HG03442 (cell line): ENCODE measurements at regions not wholly inside any gene's neighbourhood (a gene's known extent, or its start where the extent isn't known, plus 50 kb on each side); places are given as distances from the start of the nearest gene placed in this dataset.

ENCODE experiments used
- ATAC-seq: cut with Tn5 transposase; IDR thresholded peaks from one replicate; pipeline ENCODE4 v1.9.1; 2021; ENCODE audit warnings: mild to moderate bottlenecking, moderate library complexity; ENCODE audit not compliant: unreplicated experiment

DNA sequence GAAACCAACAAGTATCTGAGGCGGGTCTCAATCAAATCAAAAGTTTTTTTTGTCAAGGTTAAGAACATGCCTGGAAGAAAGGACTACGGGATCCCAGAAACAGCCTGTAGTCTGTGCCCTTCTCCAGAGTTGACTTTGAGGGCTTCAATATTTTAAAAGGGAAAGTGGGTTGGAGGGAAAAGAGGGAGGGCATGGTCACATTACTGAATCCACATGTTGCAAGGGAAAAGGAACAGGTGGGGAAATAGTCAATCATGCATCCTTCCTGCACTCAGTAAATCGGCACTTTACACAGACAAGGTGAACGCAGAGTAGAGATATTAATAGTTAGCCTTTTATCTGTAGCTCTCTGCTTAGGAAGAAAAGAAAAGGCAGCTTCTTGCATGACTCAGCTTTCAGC, 808.5 kb downstream of the UQCRFS1 start:
- no peak for ATAC-seq

DNA sequence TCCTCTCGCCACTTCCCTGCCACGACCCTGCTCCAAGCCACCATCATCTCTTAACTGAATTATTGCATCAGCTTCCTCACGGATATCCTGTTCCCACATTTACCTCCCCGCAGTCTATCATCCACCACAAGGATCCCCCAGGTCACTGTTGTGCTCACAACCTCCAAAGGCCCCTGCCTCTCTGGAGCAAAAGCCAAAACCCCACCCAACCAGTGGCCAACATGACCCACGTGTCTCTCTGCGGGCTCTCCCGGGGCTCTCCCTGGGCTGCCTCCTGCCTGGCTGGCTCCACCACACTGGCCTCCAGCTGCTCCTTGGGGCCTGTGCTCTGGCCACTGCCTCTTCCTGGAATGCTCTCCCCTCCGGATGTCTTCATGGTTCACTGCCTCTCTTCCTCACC, 809.3 kb downstream of the UQCRFS1 start:
- no peak for ATAC-seq

DNA sequence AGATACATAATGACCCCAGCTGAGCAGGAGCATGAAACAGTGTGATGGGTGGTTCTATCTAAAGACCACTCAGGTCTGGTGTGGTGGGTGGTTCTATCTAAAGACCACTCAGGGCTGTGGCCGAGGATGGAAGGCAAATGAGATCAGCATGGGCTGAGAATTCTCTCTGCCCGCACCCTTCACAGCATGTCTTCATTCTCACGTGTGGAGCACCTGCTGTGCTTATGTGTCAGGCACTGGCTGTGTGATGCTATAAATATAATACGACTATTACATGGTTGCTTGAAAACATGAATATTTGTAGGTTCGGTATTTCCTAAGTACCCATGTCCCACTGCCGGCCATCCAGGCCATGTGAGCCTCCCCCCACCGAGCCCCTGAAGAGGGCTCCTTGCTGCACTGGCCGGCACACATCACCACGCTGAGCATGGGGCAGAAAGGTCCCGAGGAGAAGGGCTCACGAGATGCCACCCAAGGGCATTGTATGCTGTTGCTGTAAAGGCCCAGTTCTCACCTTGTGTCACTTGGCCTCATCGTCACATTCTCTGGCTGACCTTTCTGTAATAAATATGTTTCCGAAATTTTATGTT, 810.2 kb downstream of the UQCRFS1 start:
- no peak for ATAC-seq

DNA sequence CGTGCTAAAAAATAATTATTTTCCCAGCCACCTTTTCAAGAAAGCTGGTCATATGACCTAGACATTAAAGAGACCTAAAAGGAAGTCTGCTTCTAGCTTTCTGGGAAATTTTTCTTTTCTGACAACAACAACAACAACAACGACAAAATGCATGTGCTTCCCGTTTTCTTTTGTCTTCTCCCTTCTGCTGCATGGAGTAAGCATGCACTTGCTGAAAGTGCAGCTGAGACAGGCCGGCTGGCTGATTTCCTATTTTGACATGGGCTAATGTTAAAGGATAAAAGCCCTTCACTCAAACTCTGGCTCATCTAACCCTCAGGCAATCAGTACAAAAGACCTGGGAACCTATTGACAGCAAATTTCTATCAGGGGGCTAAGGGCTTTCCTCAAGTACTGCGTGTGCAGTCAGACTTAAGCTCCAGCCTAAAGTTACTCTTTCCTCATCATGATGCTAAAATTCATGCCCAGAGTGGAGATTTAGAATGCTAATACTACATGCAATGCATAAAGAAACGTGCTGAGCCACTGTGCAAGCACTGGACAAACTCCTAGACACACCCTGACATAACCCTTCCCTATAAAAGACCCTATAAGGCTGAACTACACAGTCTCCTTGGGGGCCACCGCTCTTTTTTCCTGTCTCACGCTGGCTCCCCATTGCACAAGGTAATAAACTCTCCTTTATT, 811.1 kb downstream of the UQCRFS1 start:
- no peak for ATAC-seq

DNA sequence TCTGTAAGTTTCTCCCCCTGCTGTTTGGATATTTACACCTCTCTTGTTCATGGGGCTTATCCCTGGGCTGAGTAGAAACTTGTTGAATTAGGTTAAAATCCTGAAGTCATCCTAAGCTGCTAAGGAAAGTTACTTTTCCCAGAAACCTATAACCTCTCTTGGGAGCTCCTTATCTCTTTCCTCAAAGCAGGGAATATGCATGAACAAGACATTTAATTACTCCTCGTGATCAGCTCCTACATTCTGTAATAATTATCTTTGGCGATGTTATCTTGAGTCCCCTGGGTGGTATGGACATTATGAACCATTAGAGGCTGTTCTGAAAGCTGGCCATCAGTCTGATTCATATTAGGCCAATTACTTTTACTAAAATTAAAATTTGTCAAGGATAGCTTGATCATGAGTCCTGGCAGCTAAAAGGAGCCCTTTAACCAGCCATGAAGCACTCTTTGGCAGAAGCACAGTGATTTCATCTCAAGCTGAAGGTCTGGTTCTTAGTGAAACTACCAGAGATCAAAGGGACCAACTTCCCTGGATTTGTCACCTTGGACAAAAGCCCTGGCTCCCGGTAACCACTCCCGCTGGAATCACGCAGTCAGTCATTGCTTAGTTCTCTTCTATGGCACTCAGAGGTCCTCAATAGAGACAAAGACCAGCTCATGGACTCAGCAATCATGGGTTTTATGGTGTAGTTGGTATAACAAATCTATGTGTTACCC, 811.8 kb downstream of the UQCRFS1 start:
- ATAC-seq: no peak

DNA sequence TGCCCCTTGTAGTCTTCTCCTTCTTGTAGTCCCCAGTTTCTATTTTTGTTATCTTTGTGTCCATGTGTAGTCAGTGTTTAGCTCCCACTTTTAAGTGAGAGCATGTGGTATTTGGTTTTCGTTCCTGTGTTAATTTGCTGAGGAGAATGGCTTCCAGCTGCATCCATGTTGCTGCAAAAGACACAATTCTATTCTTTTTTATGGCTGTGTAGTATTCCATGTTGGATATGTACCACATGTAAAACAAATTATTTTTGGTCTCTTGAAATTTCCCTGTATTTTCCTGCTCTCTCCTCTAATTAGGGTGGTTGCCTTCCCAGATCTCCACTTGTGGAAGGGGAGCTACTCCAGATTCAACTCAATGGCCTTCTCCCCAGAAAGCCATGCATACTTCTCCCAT, 813.8 kb downstream of the UQCRFS1 start:
- no peak for ATAC-seq

DNA sequence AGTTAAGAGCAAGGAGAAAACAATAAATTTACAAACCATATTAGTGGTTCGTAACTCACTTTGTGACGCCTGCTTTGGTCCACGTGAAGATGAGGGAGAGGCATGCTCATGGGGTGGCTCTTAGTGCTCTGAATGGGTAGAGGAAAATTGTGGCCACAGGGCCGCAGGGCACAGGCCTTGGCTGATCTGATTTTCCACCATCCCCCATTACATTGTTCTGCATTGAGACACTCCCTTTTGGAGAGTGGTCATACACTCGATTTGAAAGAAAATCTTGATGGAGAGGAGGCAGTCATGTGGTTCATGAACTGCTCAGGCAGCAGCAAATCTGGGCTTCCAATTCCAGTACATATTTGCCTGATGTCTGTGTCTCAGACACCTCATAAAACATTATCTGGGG, 815.2 kb downstream of the UQCRFS1 start:
- no peak for ATAC-seq

DNA sequence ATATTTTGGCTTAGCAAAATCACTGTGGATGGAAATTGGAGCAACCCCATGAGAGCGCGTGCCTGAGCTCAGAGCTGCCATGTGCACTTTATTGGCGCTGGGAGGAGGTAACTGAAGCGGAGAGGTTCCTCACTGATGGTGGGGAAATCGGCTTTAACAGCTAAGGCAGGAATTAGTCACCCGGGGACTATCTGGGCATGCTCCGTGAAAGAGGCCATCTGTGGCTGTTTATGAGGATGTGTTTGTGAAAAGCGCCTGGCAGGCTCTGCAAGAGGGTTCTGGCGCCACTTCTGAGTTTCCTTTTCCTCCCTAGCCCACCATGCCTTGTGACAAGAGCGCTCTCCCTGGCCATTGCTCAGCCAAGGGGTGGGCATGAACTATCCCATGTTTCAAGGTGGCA, 815.6 kb downstream of the UQCRFS1 start:
- no peak for ATAC-seq

DNA sequence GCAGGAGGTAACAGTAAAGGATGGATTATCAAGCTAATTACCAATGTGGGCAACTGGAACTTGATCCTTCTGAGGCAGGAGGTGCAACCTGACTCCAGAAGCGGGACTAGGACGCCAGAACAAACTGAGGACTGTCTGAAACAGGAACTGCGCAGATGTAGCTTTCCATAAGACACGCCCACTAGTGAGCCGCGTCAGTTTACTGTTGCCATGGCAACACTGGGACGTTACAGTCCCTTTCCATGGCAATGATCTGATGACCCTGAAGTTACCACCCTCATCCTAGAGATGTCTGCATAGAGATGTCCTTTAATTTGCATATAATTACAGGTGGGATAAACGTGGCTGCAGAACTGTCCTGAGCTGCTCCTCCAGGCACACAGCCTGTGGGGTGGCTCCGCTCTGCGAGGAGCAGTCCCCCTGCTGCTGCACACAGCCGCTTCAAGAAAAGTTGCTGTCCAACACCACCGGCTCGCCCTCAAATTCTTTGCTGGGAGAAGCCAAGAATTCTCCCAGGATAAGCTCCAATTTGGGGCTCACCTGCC, 816.6 kb downstream of the UQCRFS1 start:
- no peak for ATAC-seq

DNA sequence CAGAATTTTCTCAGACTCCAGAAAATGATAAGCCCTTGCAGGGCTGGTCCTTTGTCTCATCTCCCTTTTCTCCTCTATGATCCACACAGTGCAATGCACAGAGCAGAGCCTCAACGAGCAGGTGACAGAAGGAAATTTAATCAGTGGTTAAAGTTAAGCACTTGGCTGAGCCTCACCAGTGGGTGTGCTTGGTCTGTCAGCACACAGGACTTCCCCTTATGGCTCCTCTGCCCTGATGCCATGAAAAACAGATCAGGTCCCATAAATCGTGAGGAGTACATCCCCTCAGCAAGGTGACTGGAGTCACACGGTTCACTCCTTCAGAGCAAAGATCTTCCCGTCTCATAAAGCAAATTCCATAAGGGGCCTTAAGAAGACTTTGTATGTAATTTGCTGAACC, 818.2 kb downstream of the UQCRFS1 start:
- ATAC-seq: no peak

DNA sequence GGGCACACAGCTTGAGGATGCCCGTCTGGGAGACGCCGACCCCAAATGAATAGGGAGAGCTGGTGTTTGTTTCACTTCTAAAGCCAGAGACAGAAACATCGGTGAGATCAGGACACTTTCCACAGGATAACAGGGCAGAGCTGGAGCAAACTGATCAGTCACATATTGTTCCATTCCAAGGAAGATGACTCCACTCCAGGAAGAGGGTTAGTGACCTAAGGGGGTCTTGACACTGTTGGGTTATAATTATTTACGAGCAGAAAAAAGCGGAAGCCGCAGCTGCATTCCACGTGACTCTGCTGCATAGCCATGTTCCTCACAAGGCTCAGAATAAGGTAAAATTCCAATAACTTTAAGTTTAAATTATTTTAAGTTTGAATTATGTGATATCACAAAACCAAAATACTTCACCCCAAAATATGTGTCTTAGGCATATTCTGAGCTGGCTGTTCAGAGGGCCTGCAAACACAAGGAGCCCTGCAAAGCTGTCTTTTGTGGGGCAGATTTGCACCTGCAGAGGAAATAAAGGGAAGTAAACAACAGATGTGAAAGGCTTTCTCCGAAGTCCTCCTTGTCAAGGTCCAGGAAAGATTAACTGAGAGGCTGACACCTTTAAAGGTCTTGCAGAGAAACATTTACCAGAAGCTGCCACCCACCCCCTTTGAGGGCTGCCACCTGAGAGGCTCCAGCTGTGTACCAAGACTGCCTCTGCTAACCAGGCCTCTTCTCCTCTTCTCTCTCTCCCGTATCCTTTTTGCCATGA, 819.2 kb downstream of the UQCRFS1 start:
- no peak for ATAC-seq

DNA sequence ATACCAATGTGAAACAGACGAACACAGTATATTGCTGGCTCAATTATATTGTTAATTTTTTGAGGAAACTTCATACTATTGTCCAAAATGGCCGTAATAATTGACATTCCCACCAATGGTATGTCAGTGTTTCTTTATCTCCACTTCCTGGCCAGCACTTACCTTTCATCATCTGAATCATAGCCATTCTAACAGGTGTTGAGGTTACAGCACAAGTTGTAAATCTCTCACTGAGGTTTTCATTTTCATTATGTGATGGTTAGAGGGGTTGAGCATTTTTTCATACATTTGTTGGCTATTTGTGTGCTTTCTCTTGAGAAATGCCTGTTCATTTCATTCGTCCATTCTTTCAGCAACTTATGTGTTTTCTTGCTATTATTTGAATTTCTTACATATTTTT, 824.0 kb downstream of the UQCRFS1 start:
- ATAC-seq: no peak

DNA sequence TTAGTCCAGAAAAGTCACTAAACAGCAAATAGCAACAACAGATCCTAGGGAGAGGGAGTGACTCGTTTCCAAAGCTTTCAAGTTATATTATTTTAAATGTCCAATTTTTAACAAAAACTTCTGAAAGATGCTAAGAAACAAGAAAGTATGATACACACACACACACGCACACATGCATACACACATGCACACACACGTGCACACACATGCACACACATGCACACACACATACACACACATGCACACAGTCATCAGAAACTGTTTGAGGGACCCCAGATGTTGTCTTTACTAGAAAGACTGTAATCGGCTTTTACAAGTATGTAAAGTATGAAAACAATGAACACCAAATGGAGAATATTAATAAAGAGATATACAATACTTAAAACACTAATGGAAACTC, 825.4 kb downstream of the UQCRFS1 start:
- ATAC-seq: no peak

DNA sequence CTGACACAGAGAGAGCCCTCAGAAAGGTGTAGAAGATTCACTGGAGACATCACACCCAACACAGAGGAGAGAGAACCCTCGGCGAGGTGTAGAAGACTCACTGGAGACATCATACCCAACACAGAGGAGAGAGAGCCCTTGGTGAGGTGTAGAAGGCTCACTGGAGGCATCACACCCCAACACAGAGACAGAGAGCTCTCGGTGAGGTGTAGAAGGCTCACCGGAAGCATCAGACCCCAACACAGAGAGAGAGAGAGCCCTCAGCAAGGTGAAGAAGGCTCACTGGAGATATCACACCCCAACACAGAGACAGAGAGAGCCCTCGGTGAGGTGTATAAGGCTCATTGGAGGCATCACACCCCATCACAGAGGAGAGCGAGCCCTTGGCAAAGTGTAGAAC, 826.5 kb downstream of the UQCRFS1 start:
- ATAC-seq: no peak

DNA sequence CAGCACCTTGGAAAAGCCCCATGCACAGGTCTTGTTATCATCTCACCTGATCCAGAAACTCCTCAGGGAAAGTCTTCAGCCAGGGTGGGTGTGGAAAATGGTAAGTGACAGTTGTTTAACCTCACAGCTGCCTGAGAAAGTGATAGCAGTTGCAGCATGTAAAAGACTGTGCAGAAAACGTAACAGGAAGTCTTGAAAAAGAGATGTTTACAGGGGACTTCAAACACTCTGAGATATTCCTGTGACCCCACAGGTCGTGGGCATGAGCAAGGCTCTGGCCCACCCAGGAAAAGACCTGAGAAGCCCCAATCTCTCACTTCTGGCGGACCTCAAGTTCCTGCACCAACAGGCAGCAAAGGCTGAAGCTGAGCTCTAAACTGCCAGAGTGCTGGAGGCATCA, 826.9 kb downstream of the UQCRFS1 start:
- ATAC-seq: no peak

DNA sequence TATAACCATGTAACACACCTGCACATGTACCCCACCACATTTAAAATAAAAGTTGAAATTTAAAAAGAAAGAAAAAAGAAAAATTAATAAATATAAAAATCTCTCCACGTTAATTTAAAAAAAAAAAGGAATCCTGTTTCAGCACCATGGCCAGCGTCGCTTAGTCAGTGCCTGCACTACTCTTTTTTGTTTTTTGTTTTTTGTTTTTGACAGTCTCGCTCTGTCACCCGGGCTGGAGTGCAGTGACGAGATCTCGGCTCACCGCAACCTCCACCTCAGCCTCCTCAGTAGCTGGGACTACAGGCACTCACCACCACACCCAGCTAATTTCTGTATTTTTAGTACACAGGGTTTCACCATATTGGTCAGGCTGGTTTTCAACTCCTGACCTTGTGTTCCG, 835.9 kb downstream of the UQCRFS1 start:
- no peak for ATAC-seq

DNA sequence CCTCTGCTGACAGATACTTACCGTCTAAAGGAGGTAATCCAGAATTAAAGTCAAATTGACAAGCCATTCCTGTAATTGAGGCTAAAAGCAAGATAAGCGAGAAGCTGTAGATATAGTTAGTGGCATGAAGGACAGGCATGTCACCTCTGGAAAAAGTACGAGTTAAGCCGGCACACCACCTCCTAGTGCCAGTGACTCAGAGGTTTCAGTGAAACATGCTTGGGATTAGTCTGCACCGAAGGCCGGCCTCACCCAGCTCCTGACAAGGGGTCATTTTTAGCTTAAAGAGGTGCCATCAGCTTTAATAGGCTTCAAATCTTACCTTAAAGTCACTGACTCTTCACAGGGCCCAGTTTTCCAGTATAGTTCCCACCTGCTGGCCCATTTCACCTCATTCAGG, 838.0 kb downstream of the UQCRFS1 start:
- no peak for ATAC-seq

DNA sequence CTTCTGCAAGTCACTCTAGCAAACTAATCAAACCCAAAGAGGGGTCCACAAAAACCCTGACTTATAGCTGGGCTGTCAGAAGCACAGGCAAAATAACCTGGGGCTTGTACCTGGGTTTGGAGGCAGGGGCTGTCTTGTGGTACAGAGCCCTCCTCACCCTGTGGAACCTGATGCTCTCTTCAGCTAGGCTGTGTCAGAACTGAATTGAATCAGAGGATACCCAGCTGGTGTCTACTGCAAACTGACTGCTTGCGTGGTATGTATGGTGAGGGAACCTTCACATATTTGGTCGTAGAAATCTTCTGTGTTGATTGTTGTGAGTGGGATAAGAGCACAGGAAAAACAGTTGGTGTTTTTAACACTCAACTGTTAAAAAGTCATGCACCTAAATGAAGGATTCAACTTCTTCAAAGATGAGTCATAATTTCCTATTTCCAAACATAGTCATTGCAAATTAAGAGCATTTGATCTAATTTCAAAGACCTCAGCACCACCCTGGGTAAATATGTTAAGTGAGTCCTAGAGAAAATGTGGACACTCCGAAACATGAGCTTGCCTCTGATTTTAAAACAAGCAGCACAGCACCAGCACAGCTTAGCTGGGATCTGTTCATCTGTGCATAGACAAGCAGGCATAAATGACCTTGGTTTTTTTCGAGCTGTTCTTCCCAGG, 840.2 kb downstream of the UQCRFS1 start:
- ATAC-seq: no peak

DNA sequence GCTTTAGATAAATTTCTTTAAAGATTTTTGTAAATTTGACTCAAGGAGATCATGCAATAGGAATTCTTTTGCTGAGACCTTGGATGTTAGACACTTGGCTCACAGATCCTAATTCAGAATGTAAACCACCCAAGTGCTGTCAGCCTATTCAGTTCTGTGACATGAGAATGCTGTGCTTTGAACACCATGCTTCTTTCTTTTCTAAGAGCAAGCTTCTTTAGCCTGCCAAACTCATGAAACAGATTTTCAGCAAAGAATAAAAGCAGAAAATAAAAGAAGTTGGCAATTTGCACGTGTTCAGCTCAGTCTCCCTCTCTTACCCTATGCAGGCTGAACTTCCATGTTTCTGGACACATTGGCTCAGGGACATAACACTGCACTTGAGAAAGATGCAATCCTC, 845.8 kb downstream of the UQCRFS1 start:
- no peak for ATAC-seq

DNA sequence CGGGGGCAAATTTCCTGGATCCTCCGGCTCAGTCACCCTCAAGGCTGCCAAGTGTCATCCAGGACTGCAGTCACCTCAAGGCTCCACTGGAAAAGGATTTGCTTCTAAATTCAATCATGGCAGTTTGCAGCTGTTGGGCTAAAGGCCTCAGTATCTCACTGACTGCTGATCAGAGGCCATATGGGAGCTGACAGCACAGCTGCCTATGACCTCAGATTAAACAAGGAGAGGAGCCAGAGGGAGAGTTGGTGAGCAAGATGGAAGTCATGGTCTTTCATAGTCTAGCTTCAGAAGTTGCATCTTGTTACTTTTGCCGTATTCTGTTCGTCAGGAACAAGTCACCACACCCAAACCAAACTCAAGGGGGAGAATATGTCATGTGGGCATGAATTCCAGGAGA, 849.7 kb downstream of the UQCRFS1 start:
- ATAC-seq: no peak
